ENCODE measurements at regions not wholly inside any gene's neighbourhood (a gene's known extent, or its start where the extent isn't known, plus 50 kb on each side); places are given as distances from the start of the nearest gene placed in this dataset.

- Histone ChIP-seq H3K36me3 (no peaks in the 10 kb centered on the region), H3K27ac (no peak overlapping the region), H3K9me3 (no peaks in the 10 kb centered on the region), H3K4me1 (peaks cover 0 to 1% of the 10 kb centered on the region in 2 donors), H3K27me3 (peaks cover 0 to 7% of the 10 kb centered on the region in 2 donors), H3K4me3 (no peak overlapping the region)
- TF ChIP-seq POLR2AphosphoS5 (IDR thresholded peaks at IDR 0.05) (no peak), POLR2A (IDR thresholded peaks at IDR 0.05) (no peak), CTCF (IDR thresholded peaks at IDR 0.05) (no peak)
- no peak for DNase-seq (ENCODE audit: low spot score in 2 of 2)
- intact Hi-C loops (cut with DNase I; ENCODE audit: low total_unique reads): no loop called here
These were observed 74.8 kb upstream of the E2F8 start for GRCh38 chr11:19315511-19315910.

- TF ChIP-seq POLR2AphosphoS5 (IDR thresholded peaks at IDR 0.05): no peak
- no peak for TF ChIP-seq CTCF (IDR thresholded peaks at IDR 0.05)
- no peak for TF ChIP-seq POLR2A (IDR thresholded peaks at IDR 0.05)
- intact Hi-C loops (cut with DNase I; ENCODE audit: low total_unique reads): no loop called here
- no peaks in the 10 kb centered on the region for H3K27me3 ChIP-seq
- H3K4me3 ChIP-seq: no peak overlapping the region
- no peak for DNase-seq (ENCODE audit: low spot score in 2 of 2)
- no peaks in the 10 kb centered on the region for H3K9me3 ChIP-seq
- H3K36me3 ChIP-seq: no peaks in the 10 kb centered on the region
- H3K27ac ChIP-seq: no peak overlapping the region
- H3K4me1 ChIP-seq: no peaks in the 10 kb centered on the region
These were observed 72.4 kb upstream of the E2F8 start for GRCh38 chr11:19313140-19313539.

- H3K4me3 ChIP-seq: no peak overlapping the region
- H3K4me1 ChIP-seq: no peaks in the 10 kb centered on the region
- intact Hi-C loops (cut with DNase I; ENCODE audit: low total_unique reads): no loop called here
- no peaks in the 10 kb centered on the region for H3K9me3 ChIP-seq
- no peak for TF ChIP-seq POLR2A (IDR thresholded peaks at IDR 0.05)
- TF ChIP-seq CTCF (IDR thresholded peaks at IDR 0.05): peak; percentile 45 to 62 (median 53)
- no peaks in the 10 kb centered on the region for H3K36me3 ChIP-seq
- H3K27me3 ChIP-seq: peaks cover 0 to 3% of the 10 kb centered on the region in 2 donors
- no peak overlapping the region for H3K27ac ChIP-seq
- DNase-seq (ENCODE audit: low spot score in 2 of 2): no peak
These were observed 70.7 kb upstream of the E2F8 start for GRCh38 chr11:19311308-19312030.

GRCh38 chr11:19307498-19307897 is 66.8 kb upstream of the E2F8 start:
- Histone ChIP-seq H3K4me1 (no peaks in the 10 kb centered on the region), H3K4me3 (no peak overlapping the region), H3K27ac (no peak overlapping the region), H3K9me3 (no peaks in the 10 kb centered on the region), H3K36me3 (no peaks in the 10 kb centered on the region), H3K27me3 (peaks cover 0 to 3% of the 10 kb centered on the region in 2 donors)
- intact Hi-C loops (cut with DNase I; ENCODE audit: low total_unique reads): no loop called here
- TF ChIP-seq POLR2A (IDR thresholded peaks at IDR 0.05) (no peak), CTCF (IDR thresholded peaks at IDR 0.05) (no peak), POLR2AphosphoS5 (IDR thresholded peaks at IDR 0.05) (no peak)
- DNase-seq (ENCODE audit: low spot score in 2 of 2): no peak

- intact Hi-C loops (cut with DNase I; ENCODE audit: low total_unique reads): no loop called here
These were observed 65.6 kb upstream of the E2F8 start for GRCh38 chr11:19306179-19306944.

More at GRCh38 chr11:19306179-19306944, 65.6 kb upstream of the E2F8 start:
- no peak for DNase-seq (ENCODE audit: low spot score in 2 of 2)
- no peak overlapping the region for H3K4me3 ChIP-seq
- no peaks in the 10 kb centered on the region for H3K36me3 ChIP-seq
- no peaks in the 10 kb centered on the region for H3K9me3 ChIP-seq
- H3K27me3 ChIP-seq: peaks cover 0 to 3% of the 10 kb centered on the region in 2 donors
- no peak overlapping the region for H3K27ac ChIP-seq
- H3K4me1 ChIP-seq: no peaks in the 10 kb centered on the region
- TF ChIP-seq POLR2AphosphoS5 (IDR thresholded peaks at IDR 0.05) (no peak), CTCF (IDR thresholded peaks at IDR 0.05) (no peak), POLR2A (IDR thresholded peaks at IDR 0.05) (no peak)

Data from breast epithelium (tissue), 4 donors.